Kidney (tissue), 13 donors: ENCODE measurements at regions not wholly inside any gene's neighbourhood (a gene's known extent, or its start where the extent isn't known, plus 50 kb on each side); places are given as distances from the start of the nearest gene placed in this dataset.

Source experiments
- DNase-seq, 5 donors: peaks; one replicate each; pipeline ENCODE4 v3.0.0-alpha.2; 2013 to 2020
- FAIRE-seq: peaks from 2 replicates; lab custom pipeline; 2012; peaks lifted over from hg19 to GRCh38; lab: Jason Lieb, UNC
- H3K27ac ChIP-seq, 2 donors: one replicate each; pipeline ENCODE4 v1.7.0; 2013; ENCODE audit warnings: low read depth in 2 of 2, low read length in 2 of 2, inconsistent platforms in 1 of 2
- H3K27me3 ChIP-seq: one replicate; pipeline ENCODE4 v1.7.1; 2013; ENCODE audit warnings: low read length, inconsistent platforms; ENCODE audit not compliant: control insufficient read depth, insufficient read depth
- H3K36me3 ChIP-seq, 3 donors: one replicate each; pipeline versions ENCODE4 v1.7.0 to v1.7.1; 2013; ENCODE audit warnings: low read length in 3 of 3, control low read depth in 1 of 3, inconsistent platforms in 1 of 3; ENCODE audit not compliant: insufficient read depth in 3 of 3, control insufficient read depth in 2 of 3
- H3K4me1 ChIP-seq, 3 donors: one replicate each; pipeline versions ENCODE4 v1.7.0 to v1.7.1; 2013; ENCODE audit warnings: low read length in 3 of 3, inconsistent platforms in 1 of 3, low read depth in 1 of 3; ENCODE audit not compliant: control insufficient read depth in 2 of 3, insufficient read depth in 2 of 3
- H3K4me3 ChIP-seq, 3 donors: one replicate each; pipeline versions ENCODE4 v1.7.0 to v1.8.1; 2013; ENCODE audit warnings: low read length in 3 of 3, control low read depth in 1 of 3, inconsistent platforms in 1 of 3
- H3K9ac ChIP-seq, 3 donors: one replicate each; pipeline versions ENCODE4 v1.7.0 to v1.7.1; 2013; ENCODE audit warnings: low read length in 3 of 3, control low read depth in 1 of 3, inconsistent platforms in 1 of 3
- H3K9me3 ChIP-seq, 3 donors: one replicate each; pipeline versions ENCODE4 v1.7.0 to v1.7.1; 2013; ENCODE audit warnings: low read length in 3 of 3, control low read depth in 1 of 3, inconsistent platforms in 1 of 3; ENCODE audit not compliant: control insufficient read depth in 2 of 3, insufficient read depth in 1 of 3
- CTCF ChIP-seq: IDR thresholded peaks from 3 replicates; pipeline ENCODE4 v1.5.1; 2012; ENCODE audit warnings: mild to moderate bottlenecking, moderate library complexity, borderline replicate concordance; ENCODE audit not compliant: insufficient read depth; ENCODE audit errors: extremely low read depth
- intact Hi-C: fragments of 100-400 bp; cut with DNase I; formaldehyde crosslinking; loops from one replicate; pipeline ENCODE4 v1.11.1; 2022
- donor health status: control.
- donor health status: control.
- donor health status: control.
- donor health status: control.
- donor health status: control.
- donor health status: DM: yes; HTN: yes; CAD: no.
- donor health status: Normal renal cell carcinoma (clear cell type).

- Histone ChIP-seq H3K4me3 (no peak overlapping the region), H3K36me3 (no peaks in the 10 kb centered on the region), H3K27me3 (no peaks in the 10 kb centered on the region), H3K9me3 (no peaks in the 10 kb centered on the region), H3K9ac (no peak overlapping the region), H3K27ac (no peak overlapping the region), H3K4me1 (no peaks in the 10 kb centered on the region)
- DNase-seq (peak in 1 of 5 donors; percentile 19), FAIRE-seq (no peak)
- no peak for TF ChIP-seq CTCF
- intact Hi-C loops = no loop called here
Observed at GRCh38 chr16:9378876-9379275, 287.4 kb downstream of the HAPSTR1 start.

GRCh38 chr16:9380221-9380620 is 288.8 kb downstream of the HAPSTR1 start:
- Histone ChIP-seq H3K27me3 (no peaks in the 10 kb centered on the region), H3K27ac (no peak overlapping the region), H3K4me1 (no peaks in the 10 kb centered on the region), H3K4me3 (no peak overlapping the region), H3K9me3 (peaks cover 0 to 2% (median 0%) of the 10 kb centered on the region in 3 donors), H3K36me3 (no peaks in the 10 kb centered on the region), H3K9ac (no peak overlapping the region)
- TF ChIP-seq CTCF = no peak
- intact Hi-C loops = no loop called here
- no peak for DNase-seq
- no peak for FAIRE-seq

GRCh38 chr16:9381399-9381798 is 290.0 kb downstream of the HAPSTR1 start:
- H3K36me3 ChIP-seq = no peaks in the 10 kb centered on the region
- H3K4me1 ChIP-seq = no peaks in the 10 kb centered on the region
- intact Hi-C loops = no loop called here
- H3K9me3 ChIP-seq = peaks cover 0 to 2% (median 0%) of the 10 kb centered on the region in 3 donors
- H3K27ac ChIP-seq = no peak overlapping the region
- no peak overlapping the region for H3K4me3 ChIP-seq
- no peak for FAIRE-seq
- H3K9ac ChIP-seq = no peak overlapping the region
- DNase-seq = no peak
- no peak for TF ChIP-seq CTCF
- H3K27me3 ChIP-seq = no peaks in the 10 kb centered on the region

GRCh38 chr16:9381905-9382304 is 290.5 kb downstream of the HAPSTR1 start:
- no peak for DNase-seq
- no peak for TF ChIP-seq CTCF
- H3K4me1 ChIP-seq = no peaks in the 10 kb centered on the region
- peaks cover 0 to 2% (median 0%) of the 10 kb centered on the region in 3 donors for H3K9me3 ChIP-seq
- intact Hi-C loops = no loop called here
- H3K9ac ChIP-seq = no peak overlapping the region
- H3K27me3 ChIP-seq = no peaks in the 10 kb centered on the region
- H3K4me3 ChIP-seq = no peak overlapping the region
- H3K36me3 ChIP-seq = no peaks in the 10 kb centered on the region
- H3K27ac ChIP-seq = no peak overlapping the region
- no peak for FAIRE-seq
